Adrenal gland (tissue), 9 donors: ENCODE measurements at regions not wholly inside any gene's neighbourhood (a gene's known extent, or its start where the extent isn't known, plus 50 kb on each side); places are given as distances from the start of the nearest gene placed in this dataset.
A peak's percentile ranks its signal among the peaks of the same experiment; 100 is the strongest.

Source experiments
- DNase-seq, 7 donors: peaks; one replicate each; pipeline ENCODE4 v3.0.0-alpha.2; 2019 to 2020
- H3K27ac ChIP-seq, 5 donors: fragments of 200-600 bp; sonication (generic) in 4 of 5; 1 replicate in 3 of 5; 2 replicates in 2 of 5; pipeline versions ENCODE4 v1.5.1 to v1.8.0; 2016 to 2020; ENCODE audit warnings: mild to moderate bottlenecking in 1 of 5
- H3K27me3 ChIP-seq: fragments of 200-600 bp; 2 replicates; pipeline ENCODE4 v1.8.0; 2021
- H3K36me3 ChIP-seq, 2 donors: fragments of 200-600 bp; replicated peaks in 1 of 2; 1 replicate in 1 of 2; 2 replicates in 1 of 2; pipeline versions ENCODE4 v1.5.1 to v1.8.0; 2018 to 2022
- H3K4me1 ChIP-seq, 2 donors: fragments of 200-600 bp; replicated peaks in 1 of 2; 1 replicate in 1 of 2; 2 replicates in 1 of 2; pipeline versions ENCODE4 v1.5.1 to v1.8.0; 2018 to 2021
- H3K4me3 ChIP-seq, 4 donors: fragments of 200-600 bp; sonication (generic) in 3 of 4; one replicate each; pipeline ENCODE4 v1.5.1; 2016 to 2018
- H3K9me3 ChIP-seq, 3 donors: fragments of 200-600 bp; sonication (generic) in 1 of 3; replicated peaks in 1 of 3; 1 replicate in 2 of 3; 2 replicates in 1 of 3; pipeline versions ENCODE4 v1.5.1 to v1.8.0; 2016 to 2021
- CTCF ChIP-seq, 6 experiments: fragments of 450-650 bp in 4 of 6; fragments of 200-600 bp in 2 of 6; sonication (generic) in 1 of 6; IDR thresholded peaks; 1 replicate in 5 of 6; 2 replicates in 1 of 6; pipeline versions ENCODE4 v1.5.1 to v1.8.0; 2016 to 2021; ENCODE audit warnings: antibody characterized with exemption in 6 of 6, mild to moderate bottlenecking in 2 of 6, moderate library complexity in 1 of 6
- POLR2A ChIP-seq, 2 donors: fragments of 450-650 bp; IDR thresholded peaks; one replicate each; pipeline ENCODE4 v1.6.1; 2017; ENCODE audit warnings: antibody characterized with exemption in 2 of 2, mild to moderate bottlenecking in 2 of 2, moderate library complexity in 1 of 2
- WGBS, 4 donors: extraction: QIAGEN DNeasy Blood & Tissue Kit in 2 of 4; methylation state at CpG; one replicate each; pipeline versions ENCODE4 v1.1.5 to v1.1.7; 2013 to 2017; 5-methylcytosine and 5-hydroxymethylcytosine counted together
- intact Hi-C, 2 donors: fragments of 100-400 bp; cut with DNase I; formaldehyde crosslinking; loops; one replicate each; pipeline versions ENCODE4 v1.14.1 to v1.15.0; 2022 to 2023
- donor health status: healthy with polysubstance abuse.
- donor health status: Bipolar disorder and iron deficiency.
- donor health status: DM: yes; HTN: yes; CAD: no.
- donor health status: DM: no; HTN: no; CAD: no.
- donor health status: DM: no; HTN: no; CAD: no.

DNA sequence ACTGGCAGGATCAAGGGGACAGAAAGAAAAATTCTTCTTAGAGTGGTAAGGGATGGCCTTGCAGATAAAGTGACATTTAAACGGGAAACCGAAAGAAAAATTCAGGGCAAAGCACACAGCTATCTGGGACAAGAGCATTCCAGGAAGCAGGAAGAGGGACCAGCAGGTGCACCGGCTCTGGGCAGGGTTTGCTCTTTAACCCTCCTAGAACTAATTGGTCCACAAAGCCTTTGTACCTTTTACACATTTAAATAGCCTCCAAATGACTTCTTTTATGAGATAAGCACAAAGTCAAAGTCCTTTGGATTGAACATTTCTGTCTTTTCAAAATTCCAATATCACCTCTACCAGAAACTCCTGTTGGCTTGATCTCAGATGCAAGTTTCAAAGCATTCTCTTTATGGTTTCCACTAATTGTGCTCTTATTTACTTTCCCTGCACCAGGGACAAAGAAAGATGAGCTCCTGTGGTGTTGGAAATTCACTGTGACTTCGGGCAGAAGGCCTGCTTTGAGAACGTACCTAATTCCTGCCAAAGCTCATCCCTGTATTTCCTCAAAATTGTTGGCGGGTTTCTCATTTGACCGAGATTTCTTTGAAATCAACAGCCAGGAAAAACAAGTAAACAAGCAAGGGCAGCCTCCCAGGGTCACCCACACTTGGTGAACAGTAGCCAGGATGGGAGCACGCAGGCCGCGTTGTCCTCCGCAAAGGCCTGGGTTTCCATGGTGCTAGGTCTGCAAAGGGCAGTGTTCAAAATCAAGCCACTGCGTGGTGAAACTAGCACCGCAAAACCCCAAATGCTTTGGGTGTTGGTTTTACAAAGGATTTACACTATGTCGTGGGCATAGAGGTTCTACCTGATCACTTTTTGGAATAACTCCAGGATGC lies 98.6 kb downstream of the IRS2 start:
- H3K27ac ChIP-seq = peak overlapping the region in 3 of 5 donors; percentile 24 to 75 (median 39)
- H3K4me1 ChIP-seq = peaks cover 9 to 10% of the 10 kb centered on the region in 2 donors
- TF ChIP-seq CTCF (IDR thresholded peaks at IDR 0.05) (no peak), POLR2A (IDR thresholded peaks at IDR 0.05) (no peak)
- no peaks in the 10 kb centered on the region for H3K27me3 ChIP-seq
- 73 to 81% (median 78%) methylated on average over 13 to 14 of the region's 14 CpGs for WGBS, 4 donors
- DNase-seq = no peak
- H3K36me3 ChIP-seq = no peaks in the 10 kb centered on the region
- intact Hi-C loops = loop anchor here in 1 of 2 donors (10.0 kb wide), 1 partner anchor 543 kb away; no protein-coding TSS in a partner anchor
- H3K4me3 ChIP-seq = no peak overlapping the region
- no peaks in the 10 kb centered on the region for H3K9me3 ChIP-seq

DNA sequence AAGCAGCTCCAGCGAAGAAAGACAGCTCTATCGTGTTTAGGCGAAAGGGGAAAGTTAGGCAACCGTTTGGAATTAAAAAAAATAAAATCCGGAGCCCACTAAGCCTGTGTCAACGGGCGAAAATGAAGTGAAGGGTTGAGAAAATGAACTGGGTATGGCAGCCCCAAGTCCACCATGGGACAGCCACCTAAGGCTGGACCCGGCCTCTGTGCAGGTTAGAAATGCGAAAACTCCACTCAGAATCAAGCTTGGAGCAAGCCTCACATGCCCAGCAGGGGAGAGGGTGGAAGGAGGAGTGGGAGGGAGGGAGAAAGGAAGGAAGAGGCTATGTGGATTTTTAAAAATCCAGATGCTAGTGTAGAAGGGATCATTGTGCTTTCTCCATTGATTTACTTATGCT lies 101.2 kb downstream of the IRS2 start:
- TF ChIP-seq POLR2A (IDR thresholded peaks at IDR 0.05) (no peak), CTCF (IDR thresholded peaks at IDR 0.05) (no peak)
- intact Hi-C loops = loop anchor here in 1 of 2 donors (10.0 kb wide), 1 partner anchor 540 kb away; no protein-coding TSS in a partner anchor
- Histone ChIP-seq H3K9me3 (no peaks in the 10 kb centered on the region), H3K27me3 (no peaks in the 10 kb centered on the region), H3K4me3 (no peak overlapping the region), H3K36me3 (no peaks in the 10 kb centered on the region), H3K4me1 (peaks cover 9 to 10% of the 10 kb centered on the region in 2 donors), H3K27ac (no peak overlapping the region)
- 77 to 93% (median 84%) methylated on average over 9 of the region's 9 CpGs for WGBS, 4 donors
- DNase-seq = no peak

- peaks cover 9 to 10% of the 10 kb centered on the region in 2 donors for H3K4me1 ChIP-seq
- DNase-seq = no peak
- intact Hi-C loops = loop anchor here in 1 of 2 donors (10.0 kb wide), 1 partner anchor 540 kb away; no protein-coding TSS in a partner anchor
- H3K9me3 ChIP-seq = no peaks in the 10 kb centered on the region
- 68 to 78% (median 73%) methylated on average over 9 of the region's 9 CpGs for WGBS, 4 donors
- TF ChIP-seq CTCF (IDR thresholded peaks at IDR 0.05) (no peak), POLR2A (IDR thresholded peaks at IDR 0.05) (no peak)
- no peaks in the 10 kb centered on the region for H3K27me3 ChIP-seq
- no peak overlapping the region for H3K27ac ChIP-seq
- no peak overlapping the region for H3K4me3 ChIP-seq
- no peaks in the 10 kb centered on the region for H3K36me3 ChIP-seq
Observed at GRCh38 chr13:109684824-109685202, 101.6 kb downstream of the IRS2 start.

GRCh38 chr13:109684084-109684823 lies 102.1 kb downstream of the IRS2 start:
- DNase-seq = no peak

More at GRCh38 chr13:109684084-109684823, 102.1 kb downstream of the IRS2 start:
- Histone ChIP-seq H3K4me1 (peaks cover 9 to 10% of the 10 kb centered on the region in 2 donors), H3K4me3 (no peak overlapping the region), H3K27ac (no peak overlapping the region), H3K36me3 (no peaks in the 10 kb centered on the region), H3K27me3 (no peaks in the 10 kb centered on the region), H3K9me3 (no peaks in the 10 kb centered on the region)
- 81 to 83% (median 82%) methylated on average over 7 of the region's 7 CpGs for WGBS, 4 donors
- intact Hi-C loops = loop anchor here in 1 of 2 donors (10.0 kb wide), 1 partner anchor 539 kb away; no protein-coding TSS in a partner anchor
- TF ChIP-seq CTCF (IDR thresholded peaks at IDR 0.05) (no peak), POLR2A (IDR thresholded peaks at IDR 0.05) (no peak)
